ENCODE measurements at regions not wholly inside any gene's neighbourhood (a gene's known extent, or its start where the extent isn't known, plus 50 kb on each side); places are given as distances from the start of the nearest gene placed in this dataset.

DNA sequence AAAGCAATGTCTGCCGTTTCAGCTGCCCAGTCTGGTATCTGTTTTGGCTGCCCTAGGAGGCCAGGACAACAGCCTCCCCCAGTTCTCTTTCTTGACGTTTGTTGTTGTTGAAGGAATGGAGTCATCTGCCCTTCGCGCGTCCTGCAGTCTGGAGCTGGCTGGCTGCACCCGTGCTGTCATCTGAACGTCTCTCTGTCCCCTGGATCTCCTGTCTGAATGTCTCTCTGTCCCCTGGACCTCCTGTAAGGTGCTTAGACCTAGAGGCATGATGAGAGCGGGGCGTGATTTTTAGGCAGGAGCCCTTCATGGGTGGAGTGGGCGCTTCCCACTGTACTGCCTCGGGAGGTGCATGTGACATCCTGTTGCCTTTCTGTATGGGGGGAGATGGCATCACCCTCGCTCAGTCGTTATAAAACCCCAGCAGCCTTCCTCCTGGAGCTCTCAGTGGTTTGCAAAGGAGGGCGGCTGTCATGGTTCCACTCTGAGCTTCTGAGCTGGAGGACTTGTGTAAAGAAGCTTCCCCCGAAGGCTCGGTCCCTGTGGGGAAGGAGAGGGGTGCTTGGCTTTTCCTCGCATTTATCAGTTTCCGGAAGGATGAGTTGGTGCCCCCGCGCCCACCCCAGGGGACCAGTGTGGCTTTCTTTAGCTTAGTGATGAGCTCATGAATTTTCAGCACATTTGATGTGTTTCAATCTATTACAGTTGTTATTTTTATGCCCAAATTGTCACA is 49.8 kb upstream of the OLFM1 start:
- TF ChIP-seq, protein P1, sequence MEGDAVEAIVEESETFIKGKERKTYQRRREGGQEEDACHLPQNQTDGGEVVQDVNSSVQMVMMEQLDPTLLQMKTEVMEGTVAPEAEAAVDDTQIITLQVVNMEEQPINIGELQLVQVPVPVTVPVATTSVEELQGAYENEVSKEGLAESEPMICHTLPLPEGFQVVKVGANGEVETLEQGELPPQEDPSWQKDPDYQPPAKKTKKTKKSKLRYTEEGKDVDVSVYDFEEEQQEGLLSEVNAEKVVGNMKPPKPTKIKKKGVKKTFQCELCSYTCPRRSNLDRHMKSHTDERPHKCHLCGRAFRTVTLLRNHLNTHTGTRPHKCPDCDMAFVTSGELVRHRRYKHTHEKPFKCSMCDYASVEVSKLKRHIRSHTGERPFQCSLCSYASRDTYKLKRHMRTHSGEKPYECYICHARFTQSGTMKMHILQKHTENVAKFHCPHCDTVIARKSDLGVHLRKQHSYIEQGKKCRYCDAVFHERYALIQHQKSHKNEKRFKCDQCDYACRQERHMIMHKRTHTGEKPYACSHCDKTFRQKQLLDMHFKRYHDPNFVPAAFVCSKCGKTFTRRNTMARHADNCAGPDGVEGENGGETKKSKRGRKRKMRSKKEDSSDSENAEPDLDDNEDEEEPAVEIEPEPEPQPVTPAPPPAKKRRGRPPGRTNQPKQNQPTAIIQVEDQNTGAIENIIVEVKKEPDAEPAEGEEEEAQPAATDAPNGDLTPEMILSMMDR (conservative IDR thresholded peaks at IDR 0.05; ENCODE audit: control insufficient read depth, insufficient read depth, low read depth, low read length): no peak
- H3K4me3 ChIP-seq (ENCODE audit: control insufficient read depth, low read depth, low read length): no peak overlapping the region
- DNase-seq (ENCODE audit: low read depth): no peak

Data from fibroblast of mammary gland (primary cell).